PC-9 (cell line): ENCODE measurements at regions not wholly inside any gene's neighbourhood (a gene's known extent, or its start where the extent isn't known, plus 50 kb on each side); places are given as distances from the start of the nearest gene placed in this dataset.

Experiments
- BruUV-seq: library from RNA; stranded (reverse); fragments of 400-500 nt; replicated peaks from 2 replicates; lab custom pipeline; 2021; lab: Mats Ljungman, UMichigan
- CTCF ChIA-PET: fragments of 300-600 bp; sonication (Branson Sonifier 250); formaldehyde crosslinking; loops from one replicate; lab custom pipeline; 2022; ENCODE audit warnings: antibody characterized with exemption; lab: Charles Lee
- POLR2A ChIA-PET: fragments of 300-600 bp; sonication (Branson Sonifier 250); formaldehyde crosslinking; loops from one replicate; lab custom pipeline; 2022; ENCODE audit warnings: antibody characterized with exemption; ENCODE audit not compliant: unreplicated experiment; lab: Charles Lee
- DNase-seq, 2 experiments: peaks; one replicate each; pipeline versions ENCODE4 v3.0.0 to v3.0.0-alpha.2; 2015 to 2022; ENCODE audit warnings: mixed read lengths in 1 of 2
- H2AFZ ChIP-seq: fragments of 200-600 bp; sonication (generic); 2 replicates; pipeline ENCODE4 v1.8.1; 2017; ENCODE audit warnings: antibody characterized with exemption
- H3F3A ChIP-seq: fragments of 200-600 bp; sonication (generic); 2 replicates; pipeline ENCODE4 v1.8.1; 2017; ENCODE audit warnings: antibody characterized with exemption, mild to moderate bottlenecking, low read depth; ENCODE audit not compliant: insufficient read depth
- H3K27ac ChIP-seq: fragments of 200-600 bp; sonication (generic); 2 replicates; pipeline ENCODE4 v1.6.1; 2016; ENCODE audit warnings: mixed run types
- H3K27me3 ChIP-seq: fragments of 200-600 bp; sonication (generic); 2 replicates; pipeline ENCODE4 v1.6.1; 2016; ENCODE audit warnings: low read depth, mixed run types; ENCODE audit not compliant: insufficient read depth
- H3K36me3 ChIP-seq: fragments of 200-600 bp; sonication (generic); 2 replicates; pipeline ENCODE4 v1.6.1; 2016; ENCODE audit warnings: low read depth, mixed run types
- H3K4me1 ChIP-seq: fragments of 200-600 bp; sonication (generic); replicated peaks from 2 replicates; pipeline ENCODE4 v1.6.1; 2016; ENCODE audit warnings: mixed run types; ENCODE audit not compliant: insufficient read depth
- H3K4me2 ChIP-seq: fragments of 200-600 bp; sonication (generic); 2 replicates; pipeline ENCODE4 v1.6.1; 2017; ENCODE audit warnings: mixed run types
- H3K4me3 ChIP-seq: fragments of 200-600 bp; sonication (generic); 2 replicates; pipeline ENCODE4 v1.6.1; 2016; ENCODE audit warnings: mixed run types
- H3K79me2 ChIP-seq: fragments of 200-600 bp; sonication (generic); 2 replicates; pipeline ENCODE4 v1.6.1; 2017; ENCODE audit warnings: low read depth, mixed run types
- H3K9me2 ChIP-seq: fragments of 200-600 bp; sonication (generic); 2 replicates; pipeline ENCODE4 v1.8.1; 2017; ENCODE audit warnings: mild to moderate bottlenecking; ENCODE audit not compliant: insufficient read depth
- H3K9me3 ChIP-seq: fragments of 200-600 bp; sonication (generic); 2 replicates; pipeline ENCODE4 v1.8.1; 2016; ENCODE audit warnings: low read depth; ENCODE audit not compliant: insufficient read depth
- H4K20me1 ChIP-seq: fragments of 200-600 bp; sonication (generic); 2 replicates; pipeline ENCODE4 v1.8.1; 2017; ENCODE audit not compliant: insufficient read depth
- EZH2 ChIP-seq: fragments of 200-600 bp; sonication (generic); IDR thresholded peaks from 2 replicates; pipeline ENCODE4 v1.8.0; 2017; ENCODE audit warnings: antibody characterized with exemption, low read depth
- intact Hi-C: fragments of 100-400 bp; cut with micrococcal nuclease; formaldehyde crosslinking; loops from one replicate; pipeline ENCODE4 v1.10.0; 2022; ENCODE audit not compliant: unreplicated experiment
- TF ChIP-seq, protein P1 (sequence below): fragments of 200-600 bp; sonication (generic); conservative IDR thresholded peaks from 2 replicates; pipeline ENCODE4 v1.6.1; 2017; ENCODE audit warnings: mixed run types, antibody characterized with exemption, mild to moderate bottlenecking, moderate library complexity

DNA sequence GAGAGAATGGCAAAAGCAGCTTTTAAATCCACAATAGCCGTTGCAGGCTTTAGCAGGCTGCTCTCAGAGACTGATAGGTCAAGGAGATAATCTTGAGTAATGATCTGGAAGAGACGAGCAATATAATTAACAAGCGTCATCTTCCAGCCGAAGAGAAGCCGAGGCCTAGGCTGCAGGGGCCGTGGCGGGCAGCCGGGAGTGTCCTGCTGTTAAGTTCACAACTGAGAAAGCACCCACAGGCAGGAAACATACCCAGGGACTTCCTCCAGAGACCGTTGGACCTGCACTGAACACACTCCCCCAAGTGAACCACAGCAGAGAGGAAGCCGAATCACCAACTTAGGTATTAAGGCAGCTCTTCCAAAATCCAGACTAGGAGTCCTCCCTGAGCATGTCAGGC is 182.3 kb downstream of the IRX2 start:
- Histone ChIP-seq H3K4me1 (no peaks in the 10 kb centered on the region), H3K9me2 (no peaks in the 10 kb centered on the region), H3F3A (no peaks in the 10 kb centered on the region), H3K79me2 (no peaks in the 10 kb centered on the region), H4K20me1 (no peaks in the 10 kb centered on the region), H3K4me3 (no peak overlapping the region), H3K27me3 (peaks cover 89% of the 10 kb centered on the region), H3K36me3 (no peaks in the 10 kb centered on the region), H3K27ac (no peak overlapping the region), H2AFZ (no peak overlapping the region), H3K9me3 (no peaks in the 10 kb centered on the region; the same call in 1 of the 2 replicates), H3K4me2 (no peak overlapping the region)
- DNase-seq: no peak
- intact Hi-C loops: no loop called here
- CTCF ChIA-PET: no interaction called here
- TF ChIP-seq, protein P1, sequence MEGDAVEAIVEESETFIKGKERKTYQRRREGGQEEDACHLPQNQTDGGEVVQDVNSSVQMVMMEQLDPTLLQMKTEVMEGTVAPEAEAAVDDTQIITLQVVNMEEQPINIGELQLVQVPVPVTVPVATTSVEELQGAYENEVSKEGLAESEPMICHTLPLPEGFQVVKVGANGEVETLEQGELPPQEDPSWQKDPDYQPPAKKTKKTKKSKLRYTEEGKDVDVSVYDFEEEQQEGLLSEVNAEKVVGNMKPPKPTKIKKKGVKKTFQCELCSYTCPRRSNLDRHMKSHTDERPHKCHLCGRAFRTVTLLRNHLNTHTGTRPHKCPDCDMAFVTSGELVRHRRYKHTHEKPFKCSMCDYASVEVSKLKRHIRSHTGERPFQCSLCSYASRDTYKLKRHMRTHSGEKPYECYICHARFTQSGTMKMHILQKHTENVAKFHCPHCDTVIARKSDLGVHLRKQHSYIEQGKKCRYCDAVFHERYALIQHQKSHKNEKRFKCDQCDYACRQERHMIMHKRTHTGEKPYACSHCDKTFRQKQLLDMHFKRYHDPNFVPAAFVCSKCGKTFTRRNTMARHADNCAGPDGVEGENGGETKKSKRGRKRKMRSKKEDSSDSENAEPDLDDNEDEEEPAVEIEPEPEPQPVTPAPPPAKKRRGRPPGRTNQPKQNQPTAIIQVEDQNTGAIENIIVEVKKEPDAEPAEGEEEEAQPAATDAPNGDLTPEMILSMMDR: no peak
- TF ChIP-seq EZH2: no peak
- BruUV-seq: no TSS peak
- POLR2A ChIA-PET: no interaction called here

GRCh38 chr5:2566284-2566683 is 185.2 kb downstream of the IRX2 start:
- H3F3A ChIP-seq: no peaks in the 10 kb centered on the region
- no peaks in the 10 kb centered on the region for H3K79me2 ChIP-seq
- no peak overlapping the region for H2AFZ ChIP-seq
- H4K20me1 ChIP-seq: no peaks in the 10 kb centered on the region
- no peaks in the 10 kb centered on the region for H3K9me2 ChIP-seq
- H3K36me3 ChIP-seq: no peaks in the 10 kb centered on the region
- no peaks in the 10 kb centered on the region for H3K4me1 ChIP-seq
- no peak overlapping the region for H3K27ac ChIP-seq
- intact Hi-C loops: no loop called here
- TF ChIP-seq EZH2: no peak
- TF ChIP-seq, protein P1: no peak
- H3K27me3 ChIP-seq: peaks cover 89% of the 10 kb centered on the region
- DNase-seq: no peak
- no peak overlapping the region for H3K4me3 ChIP-seq
- POLR2A ChIA-PET: no interaction called here
- CTCF ChIA-PET: interaction anchor here (0.6 kb wide), 1 partner anchor 1614 kb away, joined by 3 read pairs; no protein-coding TSS in a partner anchor
- no peaks in the 10 kb centered on the region; the same call in 1 of the 2 replicates for H3K9me3 ChIP-seq
- no peak overlapping the region for H3K4me2 ChIP-seq
- no TSS peak for BruUV-seq

DNA sequence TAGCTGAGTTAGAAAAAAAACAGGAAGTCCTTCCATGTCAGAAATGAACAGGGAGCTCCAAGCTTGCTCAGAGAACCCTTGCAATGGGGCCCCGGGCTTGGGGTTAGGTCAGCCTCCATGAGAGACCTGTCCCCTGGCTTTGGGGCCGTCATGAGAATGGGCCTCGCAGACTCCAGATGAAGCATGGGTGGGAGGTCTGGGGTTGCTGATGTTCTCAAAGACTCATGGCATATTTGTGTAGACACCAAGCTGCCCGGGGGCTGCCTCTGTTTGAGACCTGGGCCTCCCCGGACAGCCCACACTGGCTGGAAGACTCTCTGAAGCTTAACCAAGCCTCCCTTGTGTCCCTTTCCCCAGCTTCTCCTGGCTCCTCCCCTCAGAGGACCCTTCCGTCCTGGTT is 186.3 kb downstream of the IRX2 start:
- peaks cover 87% of the 10 kb centered on the region for H3K27me3 ChIP-seq
- H3K79me2 ChIP-seq: no peaks in the 10 kb centered on the region
- BruUV-seq: no TSS peak

More for the DNA sequence above, 186.3 kb downstream of the IRX2 start:
- Histone ChIP-seq H3K4me3 (no peak overlapping the region), H3K9me3 (no peaks in the 10 kb centered on the region; the same call in none of the 2 replicates), H3K4me2 (no peak overlapping the region), H4K20me1 (no peaks in the 10 kb centered on the region), H2AFZ (no peak overlapping the region), H3K36me3 (no peaks in the 10 kb centered on the region), H3K4me1 (no peaks in the 10 kb centered on the region), H3K27ac (no peak overlapping the region), H3K9me2 (no peaks in the 10 kb centered on the region), H3F3A (no peaks in the 10 kb centered on the region)
- CTCF ChIA-PET: no interaction called here
- POLR2A ChIA-PET: no interaction called here
- TF ChIP-seq, protein P1: no peak
- TF ChIP-seq EZH2: no peak
- no peak for DNase-seq
- intact Hi-C loops: no loop called here
